Epithelial cell of proximal tubule (primary cell): ENCODE measurements at regions not wholly inside any gene's neighbourhood (a gene's known extent, or its start where the extent isn't known, plus 50 kb on each side); places are given as distances from the start of the nearest gene placed in this dataset.
"Not testable (repeated sequence)": the region's sequence is repeated elsewhere in the genome, so short reads cannot be mapped to it uniquely, and the experiment has no call there.

Experiments
- DNase-seq: peaks from one replicate; pipeline ENCODE4 v3.0.0-alpha.2; 2011; ENCODE audit warnings: low read depth
- H3K4me3 ChIP-seq: 2 replicates; pipeline ENCODE4 v1.5.1; 2011; ENCODE audit warnings: low read depth, mild to moderate bottlenecking, low read length
- CTCF ChIP-seq: conservative IDR thresholded peaks from 2 replicates; pipeline ENCODE4 v1.5.1; 2012; ENCODE audit warnings: low read depth, mild to moderate bottlenecking, low read length

GRCh38 chr15:37394402-37395099, 294.2 kb upstream of the MEIS2 start:
- no peak for TF ChIP-seq CTCF
- DNase-seq, result no peak
- no peak overlapping the region for H3K4me3 ChIP-seq

- H3K4me3 ChIP-seq, result no peak overlapping the region
- TF ChIP-seq CTCF, result no peak
- no peak for DNase-seq
Observed at GRCh38 chr15:37395100-37395468, 294.7 kb upstream of the MEIS2 start.

DNA sequence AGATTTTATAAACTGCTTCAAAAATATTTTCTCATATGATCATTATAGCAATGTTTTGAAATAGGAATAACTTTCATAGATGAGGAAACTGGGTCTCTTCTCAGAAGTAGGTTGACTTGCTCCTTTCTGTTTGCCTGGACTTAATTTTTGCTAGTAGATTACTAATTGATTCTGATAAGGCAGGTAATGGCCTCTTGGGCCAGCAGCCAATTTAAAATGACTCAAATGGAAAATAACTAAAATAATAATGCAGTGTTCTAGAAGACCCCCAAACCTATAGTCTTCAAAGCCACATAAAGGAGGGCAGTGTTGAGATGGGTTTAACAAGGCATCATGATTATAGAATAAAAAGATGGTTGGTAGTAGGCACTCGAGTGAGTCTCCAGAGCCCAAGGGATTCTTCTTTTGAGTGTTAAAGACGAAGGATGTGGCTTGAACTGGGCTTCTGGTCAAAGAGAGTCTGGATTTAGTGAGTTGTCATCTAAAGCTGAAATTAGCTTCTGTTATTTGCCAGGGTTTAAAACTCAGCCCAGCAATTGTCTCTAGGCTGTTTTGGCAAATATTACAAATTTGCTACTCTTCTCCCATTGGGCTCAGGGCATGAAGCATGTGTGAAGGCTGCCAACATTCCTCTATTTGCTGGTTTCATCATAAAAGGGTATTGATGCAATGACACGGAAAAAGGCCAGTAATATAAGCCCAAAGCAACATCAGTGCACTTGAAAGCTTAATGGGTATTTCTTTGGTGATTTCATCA, 297.1 kb upstream of the MEIS2 start:
- DNase-seq, result no peak
- no peak for TF ChIP-seq CTCF
- H3K4me3 ChIP-seq, result no peak overlapping the region

DNA sequence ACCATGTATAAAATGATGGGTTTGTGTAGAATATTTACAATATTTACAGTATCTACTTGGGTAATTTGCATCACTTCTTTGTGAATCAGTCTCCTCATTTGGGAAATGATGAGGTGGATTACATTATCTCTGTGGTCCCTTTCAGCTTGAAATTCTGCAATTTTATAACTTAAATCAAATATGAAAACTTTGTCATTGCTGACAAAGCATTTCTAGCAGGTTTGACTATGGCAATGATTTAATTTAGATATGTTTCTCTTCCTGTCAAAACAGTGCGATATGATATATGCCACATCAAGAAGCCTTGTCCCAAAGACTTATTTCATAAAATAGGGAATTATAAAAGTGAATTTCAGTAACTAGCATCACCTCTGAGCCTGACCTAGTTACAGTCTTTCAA, 315.8 kb upstream of the MEIS2 start:
- no peak overlapping the region for H3K4me3 ChIP-seq
- DNase-seq, result no peak
- no peak for TF ChIP-seq CTCF

DNA sequence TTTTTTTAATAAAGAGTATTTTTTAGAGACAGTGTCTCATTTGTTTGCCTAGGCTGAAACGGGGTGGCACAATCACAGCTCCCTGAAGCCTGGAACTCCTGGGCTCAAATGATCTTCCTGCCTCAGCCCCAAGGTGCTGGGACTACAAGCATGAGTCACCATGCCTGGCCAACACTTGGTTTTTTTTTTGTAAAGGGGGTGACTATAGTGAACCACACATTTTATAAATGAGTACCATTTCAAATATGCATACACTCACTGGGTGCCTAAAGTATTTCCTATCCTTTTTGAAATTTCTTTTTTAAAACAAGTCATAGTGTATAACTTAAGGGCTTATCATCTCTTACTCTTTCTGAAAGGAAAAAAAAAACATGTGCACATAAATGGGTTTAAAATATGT, 325.2 kb upstream of the MEIS2 start:
- TF ChIP-seq CTCF, result no peak

DNA sequence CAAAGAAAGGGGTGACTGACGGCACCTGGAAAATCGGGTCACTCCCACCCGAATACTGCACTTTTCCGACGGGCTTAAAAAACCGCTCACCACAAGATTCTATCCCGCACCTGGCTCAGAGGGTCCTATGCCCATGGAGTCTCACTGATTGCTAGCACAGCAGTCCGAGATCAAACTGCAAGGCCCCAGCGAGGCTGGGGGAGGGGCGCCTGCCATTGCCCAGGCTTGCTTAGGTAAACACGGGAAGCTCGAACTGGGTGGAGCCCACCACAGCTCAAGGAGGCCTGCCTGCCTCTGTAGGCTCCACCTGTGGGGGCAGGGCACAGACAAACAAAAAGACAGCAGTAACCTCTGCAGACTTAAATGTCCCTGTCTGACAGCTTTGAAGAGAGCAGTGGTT, 327.0 kb upstream of the MEIS2 start:
- H3K4me3 ChIP-seq, DNase-seq: not testable (repeated sequence)

More for the DNA sequence above, 325.2 kb upstream of the MEIS2 start:
- no peak for DNase-seq
- no peak overlapping the region for H3K4me3 ChIP-seq

- DNase-seq, result no peak
- TF ChIP-seq CTCF, result no peak
- H3K4me3 ChIP-seq, result no peak overlapping the region
Observed at GRCh38 chr15:37446921-37447320, 346.6 kb upstream of the MEIS2 start.
